GM18870 (cell line): ENCODE measurements at regions not wholly inside any gene's neighbourhood (a gene's known extent, or its start where the extent isn't known, plus 50 kb on each side); places are given as distances from the start of the nearest gene placed in this dataset.
"Not testable (repeated sequence)": the region's sequence is repeated elsewhere in the genome, so short reads cannot be mapped to it uniquely, and the experiment has no call there.

ENCODE experiments used
- ATAC-seq: cut with Tn5 transposase; IDR thresholded peaks from one replicate; pipeline ENCODE4 v1.9.1; 2021; ENCODE audit warnings: moderate library complexity; ENCODE audit not compliant: unreplicated experiment

- ATAC-seq: no peak
These were observed 699.0 kb upstream of the LUZP2 start for GRCh38 chr11:23797624-23798419.

- ATAC-seq: not testable (repeated sequence)
These were observed 662.5 kb upstream of the LUZP2 start for GRCh38 chr11:23834306-23834705.

GRCh38 chr11:23836981-23837380 is 659.9 kb upstream of the LUZP2 start:
- no peak for ATAC-seq

GRCh38 chr11:23840872-23841271 is 656.0 kb upstream of the LUZP2 start:
- no peak for ATAC-seq

GRCh38 chr11:23846902-23847422 is 649.9 kb upstream of the LUZP2 start:
- no peak for ATAC-seq

- no peak for ATAC-seq
These were observed 645.6 kb upstream of the LUZP2 start for GRCh38 chr11:23851216-23851615.

GRCh38 chr11:23856654-23857053 is 640.2 kb upstream of the LUZP2 start:
- ATAC-seq: no peak

- ATAC-seq: peak; percentile 57
These were observed 637.8 kb upstream of the LUZP2 start for GRCh38 chr11:23859087-23859486.

GRCh38 chr11:23861615-23862014 is 635.2 kb upstream of the LUZP2 start:
- ATAC-seq: no peak

GRCh38 chr11:23865341-23865975 is 631.4 kb upstream of the LUZP2 start:
- ATAC-seq: no peak

- ATAC-seq: no peak
These were observed 630.2 kb upstream of the LUZP2 start for GRCh38 chr11:23866641-23867040.

- ATAC-seq: no peak
These were observed 627.2 kb upstream of the LUZP2 start for GRCh38 chr11:23869671-23870070.

- ATAC-seq: no peak
These were observed 623.4 kb upstream of the LUZP2 start for GRCh38 chr11:23873406-23873805.

GRCh38 chr11:23875176-23875850 is 621.5 kb upstream of the LUZP2 start:
- ATAC-seq: no peak

GRCh38 chr11:23883426-23884048 is 613.3 kb upstream of the LUZP2 start:
- ATAC-seq: not testable (repeated sequence)

- no peak for ATAC-seq
These were observed 612.5 kb upstream of the LUZP2 start for GRCh38 chr11:23884341-23884740.

- no peak for ATAC-seq
These were observed 611.1 kb upstream of the LUZP2 start for GRCh38 chr11:23885801-23886200.

- not testable (repeated sequence) for ATAC-seq
These were observed 609.7 kb upstream of the LUZP2 start for GRCh38 chr11:23887122-23887521.

GRCh38 chr11:23893126-23893525 is 603.7 kb upstream of the LUZP2 start:
- no peak for ATAC-seq

- no peak for ATAC-seq
These were observed 599.2 kb upstream of the LUZP2 start for GRCh38 chr11:23897453-23898286.
